Prostate gland (tissue), 2 donors: ENCODE measurements at regions not wholly inside any gene's neighbourhood (a gene's known extent, or its start where the extent isn't known, plus 50 kb on each side); places are given as distances from the start of the nearest gene placed in this dataset.
"Not testable (repeated sequence)": the region's sequence is repeated elsewhere in the genome, so short reads cannot be mapped to it uniquely, and the experiment has no call there.

Experiments used
- CTCF ChIP-seq, 4 experiments: fragments of 200-600 bp in 2 of 4; fragments of 450-650 bp in 2 of 4; sonication (generic) in 2 of 4; IDR thresholded peaks; 1 replicate in 3 of 4; 2 replicates in 1 of 4; pipeline ENCODE4 v1.5.1; 2016 to 2019; ENCODE audit warnings: antibody characterized with exemption in 4 of 4, mild to moderate bottlenecking in 2 of 4, moderate library complexity in 2 of 4
- POLR2A ChIP-seq: fragments of 450-650 bp; IDR thresholded peaks from one replicate; pipeline ENCODE4 v1.6.1; 2016; ENCODE audit warnings: antibody characterized with exemption, mild to moderate bottlenecking
- POLR2AphosphoS5 ChIP-seq: sonication (generic); formaldehyde crosslinking; IDR thresholded peaks from one replicate; pipeline ENCODE4 v1.6.1; 2017; ENCODE audit warnings: antibody characterized with exemption

- not testable (repeated sequence) for TF ChIP-seq CTCF (IDR thresholded peaks at IDR 0.05); POLR2A; POLR2AphosphoS5
Measured at GRCh38 chr18:34516996-34517395, 193.1 kb upstream of the DTNA start.
